Hematopoietic multipotent progenitor cell treated with erythropoietin and hydrocortisone succinate and interleukin-3 and kit ligand, for 6 days (in vitro differentiated cells): ENCODE measurements at regions not wholly inside any gene's neighbourhood (a gene's known extent, or its start where the extent isn't known, plus 50 kb on each side); places are given as distances from the start of the nearest gene placed in this dataset.

Experiments used
- DNase-seq: peaks from one replicate; pipeline ENCODE4 v3.0.0-alpha.2; 2015

GRCh38 chr5:5575461-5575860 lies 153.0 kb downstream of the ICE1 start:
- DNase-seq = no peak

GRCh38 chr5:5573798-5574380 lies 151.4 kb downstream of the ICE1 start:
- no peak for DNase-seq

DNA sequence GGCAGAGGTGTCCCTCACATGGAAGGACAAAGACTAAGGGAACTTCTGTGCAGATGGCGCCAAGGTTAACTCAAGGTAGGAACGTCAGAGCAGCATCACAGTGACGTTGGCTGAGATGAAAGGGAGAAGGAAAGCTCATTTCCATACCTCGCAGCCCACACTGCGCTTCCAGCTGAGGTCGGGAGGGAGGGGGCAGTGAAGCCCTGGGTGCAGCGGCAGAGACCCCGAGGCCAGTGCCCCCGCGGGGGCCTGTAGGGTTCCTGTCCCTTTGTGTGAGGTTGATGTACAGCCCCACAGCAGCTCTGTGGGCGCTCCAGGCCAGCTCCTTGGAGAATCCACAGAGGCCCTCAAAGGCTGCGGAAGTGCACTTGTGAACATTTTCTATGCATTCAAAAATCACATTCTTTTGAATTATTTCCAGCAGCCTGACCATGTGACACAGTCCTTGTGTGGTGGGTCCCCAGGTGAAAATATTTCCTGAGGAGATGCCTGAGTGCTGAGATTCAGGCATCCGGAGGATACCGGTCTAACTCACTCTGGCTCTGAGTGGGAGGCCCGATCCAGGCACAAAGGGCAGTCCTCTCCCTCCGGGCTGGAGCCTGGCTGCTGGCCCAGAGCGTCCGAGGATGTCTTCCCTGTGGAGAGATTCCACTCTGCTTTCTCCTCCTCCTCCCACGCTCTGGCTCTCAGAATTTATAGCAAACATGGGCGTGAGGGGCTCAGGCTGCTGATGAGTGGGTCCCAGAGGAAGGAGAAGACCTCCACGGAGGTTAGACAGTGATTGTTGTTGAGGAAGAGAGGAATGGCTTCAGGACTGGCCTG lies 150.7 kb downstream of the ICE1 start:
- no peak for DNase-seq

- DNase-seq = no peak
Measured at GRCh38 chr5:5572010-5572865, 149.8 kb downstream of the ICE1 start.

- no peak for DNase-seq
Measured at GRCh38 chr5:5570646-5571045, 148.2 kb downstream of the ICE1 start.

DNA sequence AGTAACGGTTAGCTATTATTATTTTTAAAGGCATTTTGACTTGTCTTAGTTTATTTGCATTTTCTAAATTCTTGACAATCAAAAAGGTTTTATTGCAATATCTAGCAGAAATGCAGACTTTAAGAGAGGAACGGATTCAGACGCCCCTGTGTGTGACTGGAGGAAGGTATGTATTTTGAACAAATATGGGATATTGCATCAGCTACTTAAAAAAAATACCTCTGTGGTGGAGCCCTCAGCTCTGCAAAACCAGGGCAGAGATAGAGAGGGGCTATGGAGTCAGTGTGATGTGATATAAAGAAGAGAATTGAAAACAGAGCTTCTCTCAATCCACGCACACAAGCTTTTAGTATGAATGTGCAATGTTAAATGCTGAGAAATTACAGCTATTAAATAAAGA lies 142.4 kb downstream of the ICE1 start:
- DNase-seq = no peak

GRCh38 chr5:5560016-5560415 lies 137.5 kb downstream of the ICE1 start:
- DNase-seq = no peak

- DNase-seq = no peak
Measured at GRCh38 chr5:5558638-5559527, 136.4 kb downstream of the ICE1 start.

DNA sequence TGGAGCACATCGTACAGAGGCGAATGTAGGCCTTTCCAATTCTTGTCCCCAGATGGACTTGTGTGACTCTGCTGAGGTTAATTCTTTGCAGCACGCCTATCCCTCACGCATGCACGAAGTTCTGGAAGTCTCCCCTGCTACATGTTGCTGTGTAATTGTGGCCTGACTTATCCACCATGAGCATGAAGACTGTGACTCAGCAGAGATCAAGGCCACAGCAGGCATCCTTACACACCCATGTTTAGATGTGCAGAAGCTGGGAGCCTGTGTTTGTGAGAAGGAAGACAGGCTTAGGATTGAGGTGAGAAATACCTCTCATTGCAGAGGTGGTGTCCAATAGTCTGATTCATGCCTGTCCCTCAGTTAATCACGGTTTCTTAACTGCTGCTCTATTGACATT lies 135.6 kb downstream of the ICE1 start:
- DNase-seq = no peak

DNA sequence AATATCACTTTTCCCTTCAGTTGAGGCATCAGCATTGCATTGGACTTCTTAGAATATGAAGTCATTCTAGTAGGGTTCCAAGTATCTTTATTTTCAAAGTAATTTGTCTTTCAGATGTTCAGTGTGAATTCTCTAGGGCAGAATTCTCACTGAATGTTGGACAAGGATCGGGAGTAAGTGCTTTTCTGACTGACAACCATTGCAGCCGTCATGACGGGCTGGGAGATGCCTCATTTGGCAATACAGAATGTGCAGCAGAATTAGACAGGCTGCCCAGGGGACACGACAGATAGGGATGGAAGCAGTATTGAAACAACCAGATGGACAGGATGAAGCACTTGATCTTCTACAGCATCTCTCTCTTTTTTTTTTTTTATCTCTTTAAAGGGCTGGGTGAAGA lies 129.0 kb downstream of the ICE1 start:
- DNase-seq = no peak

- no peak for DNase-seq
Measured at GRCh38 chr5:5546408-5546807, 123.9 kb downstream of the ICE1 start.

DNA sequence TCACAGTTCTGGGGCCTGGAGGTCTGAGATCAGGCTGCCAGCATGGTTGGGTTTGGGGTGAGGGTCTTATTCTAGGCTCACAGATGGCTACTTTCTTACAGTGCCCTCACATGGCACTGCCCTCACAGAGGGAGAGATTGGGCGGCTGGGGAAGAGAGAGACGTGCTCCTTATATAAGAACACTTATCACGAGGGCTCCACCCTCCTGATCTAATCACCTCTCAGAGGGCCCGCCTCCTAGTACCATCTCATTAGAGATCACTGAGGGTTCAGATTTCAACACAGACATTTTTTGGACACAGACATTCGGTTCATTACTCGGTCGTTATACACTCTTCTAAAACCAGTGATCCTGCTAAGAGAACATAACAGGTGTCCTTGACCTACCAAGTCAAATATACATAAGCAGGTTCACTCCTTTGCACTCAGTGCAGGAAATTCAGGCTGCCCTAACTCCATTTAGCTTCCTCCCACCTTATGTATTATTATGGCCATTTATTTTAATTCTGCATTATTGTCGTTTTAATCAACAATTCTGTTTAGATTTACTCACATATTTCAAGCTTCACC lies 121.7 kb downstream of the ICE1 start:
- DNase-seq = no peak

GRCh38 chr5:5542654-5543053 lies 120.2 kb downstream of the ICE1 start:
- peak; percentile 1 for DNase-seq

DNA sequence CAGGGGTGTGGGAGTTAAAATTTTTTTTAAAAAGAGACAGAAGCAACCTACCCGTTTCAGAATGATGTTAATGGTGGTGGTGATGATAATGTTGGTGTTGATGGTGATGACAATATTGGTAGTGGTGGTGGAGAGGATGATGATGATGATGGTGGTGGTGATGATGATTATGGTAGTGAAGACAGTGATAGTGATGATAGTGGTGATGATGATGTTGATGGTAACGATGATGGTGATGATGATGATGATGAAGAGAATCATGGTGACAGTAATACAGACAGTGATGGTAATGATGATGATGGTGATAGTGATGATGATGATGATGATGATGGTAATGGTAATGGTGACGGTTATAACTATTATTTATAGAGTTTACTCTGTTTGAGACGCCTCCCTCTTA lies 117.6 kb downstream of the ICE1 start:
- no peak for DNase-seq
